ENCODE measurements at regions not wholly inside any gene's neighbourhood (a gene's known extent, or its start where the extent isn't known, plus 50 kb on each side); places are given as distances from the start of the nearest gene placed in this dataset.

GRCh38 chr1:90335558-90335957, 340.6 kb downstream of the ZNF326 start:
- H3K4me1 Mint-ChIP-seq (ENCODE audit: low read depth), result no peaks in the 10 kb centered on the region
- intact Hi-C loops (cut with micrococcal nuclease), result no loop called here
- no peak overlapping the region for H3K27ac Mint-ChIP-seq
- no peaks in the 10 kb centered on the region for H3K36me3 Mint-ChIP-seq (ENCODE audit: low read depth)
- peaks cover 6% of the 10 kb centered on the region for H3K27me3 Mint-ChIP-seq
- no peak overlapping the region for H3K4me3 Mint-ChIP-seq
- H3K9me3 Mint-ChIP-seq, result no peaks in the 10 kb centered on the region

GRCh38 chr1:90334137-90334536, 339.2 kb downstream of the ZNF326 start:
- no peak overlapping the region for H3K27ac Mint-ChIP-seq
- no peaks in the 10 kb centered on the region for H3K4me1 Mint-ChIP-seq (ENCODE audit: low read depth)
- H3K4me3 Mint-ChIP-seq, result no peak overlapping the region
- no peaks in the 10 kb centered on the region for H3K9me3 Mint-ChIP-seq
- intact Hi-C loops (cut with micrococcal nuclease), result no loop called here
- no peaks in the 10 kb centered on the region for H3K36me3 Mint-ChIP-seq (ENCODE audit: low read depth)
- H3K27me3 Mint-ChIP-seq, result peaks cover 4% of the 10 kb centered on the region

- no peaks in the 10 kb centered on the region for H3K9me3 Mint-ChIP-seq
- H3K4me1 Mint-ChIP-seq (ENCODE audit: low read depth), result peaks cover 16% of the 10 kb centered on the region
- H3K27ac Mint-ChIP-seq, result no peak overlapping the region
- H3K4me3 Mint-ChIP-seq, result no peak overlapping the region
- no peaks in the 10 kb centered on the region for H3K36me3 Mint-ChIP-seq (ENCODE audit: low read depth)
- peaks cover 32% of the 10 kb centered on the region for H3K27me3 Mint-ChIP-seq
- intact Hi-C loops (cut with micrococcal nuclease), result no loop called here
Observed at GRCh38 chr1:90325168-90325567, 330.3 kb downstream of the ZNF326 start.

GRCh38 chr1:90322186-90322585, 327.3 kb downstream of the ZNF326 start:
- peaks cover 16% of the 10 kb centered on the region for H3K4me1 Mint-ChIP-seq (ENCODE audit: low read depth)
- intact Hi-C loops (cut with micrococcal nuclease), result no loop called here
- no peaks in the 10 kb centered on the region for H3K36me3 Mint-ChIP-seq (ENCODE audit: low read depth)
- H3K27me3 Mint-ChIP-seq, result peaks cover 29% of the 10 kb centered on the region
- no peak overlapping the region for H3K27ac Mint-ChIP-seq
- no peaks in the 10 kb centered on the region for H3K9me3 Mint-ChIP-seq
- H3K4me3 Mint-ChIP-seq, result no peak overlapping the region

GRCh38 chr1:90319918-90320317, 325.0 kb downstream of the ZNF326 start:
- no peak overlapping the region for H3K4me3 Mint-ChIP-seq
- H3K27me3 Mint-ChIP-seq, result peaks cover 21% of the 10 kb centered on the region
- no peaks in the 10 kb centered on the region for H3K9me3 Mint-ChIP-seq
- no peaks in the 10 kb centered on the region for H3K36me3 Mint-ChIP-seq (ENCODE audit: low read depth)
- intact Hi-C loops (cut with micrococcal nuclease), result no loop called here
- peaks cover 9% of the 10 kb centered on the region for H3K4me1 Mint-ChIP-seq (ENCODE audit: low read depth)
- H3K27ac Mint-ChIP-seq, result no peak overlapping the region

- intact Hi-C loops (cut with micrococcal nuclease), result no loop called here
- H3K4me1 Mint-ChIP-seq (ENCODE audit: low read depth), result no peaks in the 10 kb centered on the region
- peaks cover 15% of the 10 kb centered on the region for H3K27me3 Mint-ChIP-seq
- no peaks in the 10 kb centered on the region for H3K9me3 Mint-ChIP-seq
- no peak overlapping the region for H3K27ac Mint-ChIP-seq
- no peaks in the 10 kb centered on the region for H3K36me3 Mint-ChIP-seq (ENCODE audit: low read depth)
- H3K4me3 Mint-ChIP-seq, result no peak overlapping the region
Observed at GRCh38 chr1:90318431-90318830, 323.5 kb downstream of the ZNF326 start.

- H3K36me3 Mint-ChIP-seq (ENCODE audit: low read depth), result no peaks in the 10 kb centered on the region
- no peak overlapping the region for H3K27ac Mint-ChIP-seq
- H3K4me3 Mint-ChIP-seq, result no peak overlapping the region
- no peaks in the 10 kb centered on the region for H3K9me3 Mint-ChIP-seq
- H3K4me1 Mint-ChIP-seq (ENCODE audit: low read depth), result no peaks in the 10 kb centered on the region
- H3K27me3 Mint-ChIP-seq, result peaks cover 10% of the 10 kb centered on the region
- intact Hi-C loops (cut with micrococcal nuclease), result no loop called here
Observed at GRCh38 chr1:90317628-90318027, 322.7 kb downstream of the ZNF326 start.

- H3K36me3 Mint-ChIP-seq (ENCODE audit: low read depth), result no peaks in the 10 kb centered on the region
- no peak overlapping the region for H3K4me3 Mint-ChIP-seq
- no peaks in the 10 kb centered on the region for H3K27me3 Mint-ChIP-seq
- H3K4me1 Mint-ChIP-seq (ENCODE audit: low read depth), result no peaks in the 10 kb centered on the region
- no peaks in the 10 kb centered on the region for H3K9me3 Mint-ChIP-seq
- intact Hi-C loops (cut with micrococcal nuclease), result no loop called here
- no peak overlapping the region for H3K27ac Mint-ChIP-seq
Observed at GRCh38 chr1:90314533-90314932, 319.6 kb downstream of the ZNF326 start.

GRCh38 chr1:90313778-90314177, 318.9 kb downstream of the ZNF326 start:
- H3K9me3 Mint-ChIP-seq, result no peaks in the 10 kb centered on the region
- no peaks in the 10 kb centered on the region for H3K27me3 Mint-ChIP-seq
- H3K27ac Mint-ChIP-seq, result no peak overlapping the region
- H3K36me3 Mint-ChIP-seq (ENCODE audit: low read depth), result no peaks in the 10 kb centered on the region
- no peaks in the 10 kb centered on the region for H3K4me1 Mint-ChIP-seq (ENCODE audit: low read depth)
- H3K4me3 Mint-ChIP-seq, result no peak overlapping the region
- intact Hi-C loops (cut with micrococcal nuclease), result no loop called here

GRCh38 chr1:90309806-90310205, 314.9 kb downstream of the ZNF326 start:
- Mint-ChIP-seq H3K27ac (no peak overlapping the region), H3K36me3 (ENCODE audit: low read depth) (no peaks in the 10 kb centered on the region), H3K27me3 (no peaks in the 10 kb centered on the region), H3K9me3 (no peaks in the 10 kb centered on the region), H3K4me3 (no peak overlapping the region), H3K4me1 (ENCODE audit: low read depth) (no peaks in the 10 kb centered on the region)
- intact Hi-C loops (cut with micrococcal nuclease), result no loop called here

GRCh38 chr1:90308421-90308820, 313.5 kb downstream of the ZNF326 start:
- Mint-ChIP-seq H3K27ac (no peak overlapping the region), H3K4me1 (ENCODE audit: low read depth) (no peaks in the 10 kb centered on the region), H3K36me3 (ENCODE audit: low read depth) (no peaks in the 10 kb centered on the region), H3K27me3 (no peaks in the 10 kb centered on the region), H3K9me3 (no peaks in the 10 kb centered on the region), H3K4me3 (no peak overlapping the region)
- intact Hi-C loops (cut with micrococcal nuclease), result no loop called here

- Mint-ChIP-seq H3K36me3 (ENCODE audit: low read depth) (no peaks in the 10 kb centered on the region), H3K27ac (no peak overlapping the region), H3K4me3 (no peak overlapping the region), H3K27me3 (no peaks in the 10 kb centered on the region), H3K9me3 (no peaks in the 10 kb centered on the region), H3K4me1 (ENCODE audit: low read depth) (no peaks in the 10 kb centered on the region)
- intact Hi-C loops (cut with micrococcal nuclease), result no loop called here
Observed at GRCh38 chr1:90305577-90305976, 310.7 kb downstream of the ZNF326 start.

- Mint-ChIP-seq H3K4me3 (no peak overlapping the region), H3K36me3 (ENCODE audit: low read depth) (no peaks in the 10 kb centered on the region), H3K27me3 (peaks cover 5% of the 10 kb centered on the region), H3K9me3 (no peaks in the 10 kb centered on the region), H3K4me1 (ENCODE audit: low read depth) (no peaks in the 10 kb centered on the region), H3K27ac (no peak overlapping the region)
- intact Hi-C loops (cut with micrococcal nuclease), result no loop called here
Observed at GRCh38 chr1:90296327-90296726, 301.4 kb downstream of the ZNF326 start.

GRCh38 chr1:90295534-90295933, 300.6 kb downstream of the ZNF326 start:
- Mint-ChIP-seq H3K4me1 (ENCODE audit: low read depth) (no peaks in the 10 kb centered on the region), H3K36me3 (ENCODE audit: low read depth) (no peaks in the 10 kb centered on the region), H3K9me3 (no peaks in the 10 kb centered on the region), H3K27ac (no peak overlapping the region), H3K27me3 (peaks cover 5% of the 10 kb centered on the region), H3K4me3 (no peak overlapping the region)
- intact Hi-C loops (cut with micrococcal nuclease), result no loop called here

GRCh38 chr1:90291431-90292216, 296.7 kb downstream of the ZNF326 start:
- Mint-ChIP-seq H3K27me3 (no peaks in the 10 kb centered on the region), H3K9me3 (no peaks in the 10 kb centered on the region), H3K4me3 (no peak overlapping the region), H3K4me1 (ENCODE audit: low read depth) (no peaks in the 10 kb centered on the region), H3K36me3 (ENCODE audit: low read depth) (no peaks in the 10 kb centered on the region), H3K27ac (no peak overlapping the region)
- intact Hi-C loops (cut with micrococcal nuclease), result no loop called here

Measured in dendritic cell treated with granulocyte-macrophage colony-stimulating factor and Interleukin-4, amounts not matched to agents 40 ng/mL and 50 ng/mL, for 4 days (primary cell).